OCI-LY7 (cell line): ENCODE measurements at regions not wholly inside any gene's neighbourhood (a gene's known extent, or its start where the extent isn't known, plus 50 kb on each side); places are given as distances from the start of the nearest gene placed in this dataset.

Experiments used
- EZH2phosphoT487 ChIP-seq: fragments of 200-600 bp; sonication (generic); IDR thresholded peaks from 2 replicates; pipeline ENCODE4 v1.6.1; 2018; ENCODE audit warnings: low read depth, borderline replicate concordance, mild to moderate bottlenecking, mixed run types, antibody characterized with exemption, low read length, moderate library complexity, mixed read lengths
- TF ChIP-seq, protein P1 (sequence below): fragments of 200-600 bp; sonication (generic); conservative IDR thresholded peaks from 2 replicates; pipeline ENCODE4 v1.5.1; 2014; ENCODE audit warnings: mild to moderate bottlenecking, antibody characterized with exemption, low read length, moderate library complexity, mixed read lengths

DNA sequence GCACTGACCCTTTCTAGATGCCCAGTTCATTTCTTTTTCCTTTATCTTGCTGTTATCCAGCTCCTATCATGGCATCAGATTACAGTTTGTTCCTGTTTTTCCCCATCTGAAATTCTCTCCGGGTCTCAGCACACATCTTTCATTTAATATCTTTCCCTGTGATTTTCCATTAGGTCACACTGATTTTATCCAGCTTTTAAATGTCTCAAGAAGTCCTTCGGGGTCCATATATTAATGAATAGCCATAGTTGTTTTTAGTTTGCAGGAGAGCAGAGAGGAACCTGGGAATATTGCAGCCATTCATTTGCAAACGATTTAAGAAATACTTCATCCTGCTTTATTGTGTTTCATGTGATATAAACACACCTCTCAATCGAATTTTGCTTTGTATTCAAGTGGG lies 374.2 kb downstream of the TDRD15 start:
- TF ChIP-seq, protein P1, sequence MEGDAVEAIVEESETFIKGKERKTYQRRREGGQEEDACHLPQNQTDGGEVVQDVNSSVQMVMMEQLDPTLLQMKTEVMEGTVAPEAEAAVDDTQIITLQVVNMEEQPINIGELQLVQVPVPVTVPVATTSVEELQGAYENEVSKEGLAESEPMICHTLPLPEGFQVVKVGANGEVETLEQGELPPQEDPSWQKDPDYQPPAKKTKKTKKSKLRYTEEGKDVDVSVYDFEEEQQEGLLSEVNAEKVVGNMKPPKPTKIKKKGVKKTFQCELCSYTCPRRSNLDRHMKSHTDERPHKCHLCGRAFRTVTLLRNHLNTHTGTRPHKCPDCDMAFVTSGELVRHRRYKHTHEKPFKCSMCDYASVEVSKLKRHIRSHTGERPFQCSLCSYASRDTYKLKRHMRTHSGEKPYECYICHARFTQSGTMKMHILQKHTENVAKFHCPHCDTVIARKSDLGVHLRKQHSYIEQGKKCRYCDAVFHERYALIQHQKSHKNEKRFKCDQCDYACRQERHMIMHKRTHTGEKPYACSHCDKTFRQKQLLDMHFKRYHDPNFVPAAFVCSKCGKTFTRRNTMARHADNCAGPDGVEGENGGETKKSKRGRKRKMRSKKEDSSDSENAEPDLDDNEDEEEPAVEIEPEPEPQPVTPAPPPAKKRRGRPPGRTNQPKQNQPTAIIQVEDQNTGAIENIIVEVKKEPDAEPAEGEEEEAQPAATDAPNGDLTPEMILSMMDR, result no peak
- no peak for TF ChIP-seq EZH2phosphoT487
